BJ (cell line): ENCODE measurements at regions not wholly inside any gene's neighbourhood (a gene's known extent, or its start where the extent isn't known, plus 50 kb on each side); places are given as distances from the start of the nearest gene placed in this dataset.

Experiments used
- CTCF ChIA-PET: fragments of 350-600 bp; formaldehyde crosslinking; extraction: SDS; loops from one replicate; lab custom pipeline; 2021; ENCODE audit warnings: antibody characterized with exemption, inconsistent platforms; lab: Yijun Ruan, JAX
- POLR2A ChIA-PET: fragments of 300-600 bp; sonication (Branson Sonifier 250); formaldehyde crosslinking; extraction: SDS; loops from one replicate; lab custom pipeline; 2021; ENCODE audit warnings: antibody characterized with exemption; lab: Charles Lee
- DNase-seq: peaks from one replicate; pipeline ENCODE4 v3.0.0-alpha.2; 2011; ENCODE audit warnings: low read depth
- H3K27me3 ChIP-seq: 2 replicates; pipeline ENCODE4 v1.6.0; 2011; ENCODE audit warnings: low read length; ENCODE audit not compliant: control insufficient read depth, insufficient read depth
- H3K36me3 ChIP-seq: 2 replicates; pipeline ENCODE4 v1.5.1; 2011; ENCODE audit warnings: low read length; ENCODE audit not compliant: control insufficient read depth, insufficient read depth
- H3K4me3 ChIP-seq: 2 replicates; pipeline ENCODE4 v1.5.1; 2011; ENCODE audit warnings: low read depth, mild to moderate bottlenecking, control low read depth, low read length
- CTCF ChIP-seq: IDR thresholded peaks from 2 replicates; pipeline ENCODE4 v1.5.1; 2011; ENCODE audit warnings: low read depth, mild to moderate bottlenecking, control low read depth, inconsistent platforms, low read length, moderate library complexity; ENCODE audit not compliant: insufficient read depth

GRCh38 chr18:35770376-35771014 lies 189.0 kb downstream of the GALNT1 start:
- no peak for DNase-seq
- no peaks in the 10 kb centered on the region for H3K36me3 ChIP-seq
- H3K4me3 ChIP-seq, result no peak overlapping the region
- POLR2A ChIA-PET, result no interaction called here
- no peaks in the 10 kb centered on the region for H3K27me3 ChIP-seq
- no peak for TF ChIP-seq CTCF
- CTCF ChIA-PET, result interaction anchor here (0.8 kb wide), 1 partner anchor 29 kb away, joined by 3 read pairs; no protein-coding TSS in a partner anchor

GRCh38 chr18:35771172-35771571 lies 189.6 kb downstream of the GALNT1 start:
- ChIA-PET CTCF (interaction anchor here (3.4 kb wide), 1 partner anchor 14 kb away, joined by 11 read pairs; no protein-coding TSS in a partner anchor), POLR2A (no interaction called here)
- H3K36me3 ChIP-seq, result no peaks in the 10 kb centered on the region
- DNase-seq, result no peak
- TF ChIP-seq CTCF, result no peak
- H3K27me3 ChIP-seq, result no peaks in the 10 kb centered on the region
- no peak overlapping the region for H3K4me3 ChIP-seq

GRCh38 chr18:35775887-35776286 lies 194.3 kb downstream of the GALNT1 start:
- Histone ChIP-seq H3K36me3 (no peaks in the 10 kb centered on the region), H3K4me3 (no peak overlapping the region), H3K27me3 (peaks cover 1% of the 10 kb centered on the region; the same call in 1 of the 2 replicates)
- ChIA-PET CTCF (no interaction called here), POLR2A (no interaction called here)
- no peak for DNase-seq
- no peak for TF ChIP-seq CTCF

- Histone ChIP-seq H3K27me3 (peaks cover 2% of the 10 kb centered on the region; the same call in 1 of the 2 replicates), H3K36me3 (no peaks in the 10 kb centered on the region), H3K4me3 (no peak overlapping the region)
- ChIA-PET CTCF (no interaction called here), POLR2A (no interaction called here)
- no peak for DNase-seq
- TF ChIP-seq CTCF, result no peak
Measured at GRCh38 chr18:35776473-35776872, 194.9 kb downstream of the GALNT1 start.

- POLR2A ChIA-PET, result no interaction called here
Measured at GRCh38 chr18:35777039-35777438, 195.4 kb upstream of the RMP24 start.

More at GRCh38 chr18:35777039-35777438, 195.4 kb upstream of the RMP24 start:
- Histone ChIP-seq H3K4me3 (no peak overlapping the region), H3K36me3 (no peaks in the 10 kb centered on the region), H3K27me3 (peaks cover 2% of the 10 kb centered on the region; the same call in 1 of the 2 replicates)
- CTCF ChIA-PET, result no interaction called here
- no peak for TF ChIP-seq CTCF
- DNase-seq, result no peak
